ENCODE measurements at regions not wholly inside any gene's neighbourhood (a gene's known extent, or its start where the extent isn't known, plus 50 kb on each side); places are given as distances from the start of the nearest gene placed in this dataset.
A peak's percentile ranks its signal among the peaks of the same experiment; 100 is the strongest.

- no peaks in the 10 kb centered on the region for H3K9me3 Mint-ChIP-seq
- H3K27me3 ChIP-seq (ENCODE audit: insufficient read depth, low read length), result no peaks in the 10 kb centered on the region
- H3K27ac ChIP-seq (ENCODE audit: insufficient read length, low read depth, low read length), result no peak overlapping the region
- no peaks in the 10 kb centered on the region for H3K36me3 Mint-ChIP-seq (ENCODE audit: insufficient read depth in 1 of 3, low read depth in 3 of 3)
- H3K23me2 ChIP-seq (ENCODE audit: insufficient read length, low read depth, low read length, poor library complexity, severe bottlenecking), result no peaks in the 10 kb centered on the region
- H4K5ac ChIP-seq (ENCODE audit: insufficient read length, low read depth, low read length), result no peak overlapping the region
- no peak overlapping the region for H2BK5ac ChIP-seq (ENCODE audit: insufficient read length, low read length)
- no peak overlapping the region for H3K23ac ChIP-seq (ENCODE audit: insufficient read length, low read depth, low read length)
- H2BK12ac ChIP-seq (ENCODE audit: insufficient read length, low read depth, low read length), result no peak overlapping the region
- no peak overlapping the region for H2BK20ac ChIP-seq (ENCODE audit: low read depth, low read length, poor library complexity, severe bottlenecking)
- H3K9me3 ChIP-seq (ENCODE audit: control insufficient read depth, low read depth, low read length), result no peaks in the 10 kb centered on the region
- H2BK15ac ChIP-seq (ENCODE audit: low read depth, low read length), result no peak overlapping the region
- no peak overlapping the region for H3K56ac ChIP-seq (ENCODE audit: insufficient read length, low read depth, low read length)
- H3K27me3 Mint-ChIP-seq (ENCODE audit: low read depth), result no peaks in the 10 kb centered on the region
- no CpG with 5 or more reads among the region's 13 CpGs for WGBS (ENCODE audit: extremely low coverage, insufficient read length, low lambda C conversion rate)
- H2BK120ac ChIP-seq (ENCODE audit: low read depth, low read length, poor library complexity, severe bottlenecking), result no peak overlapping the region
- no peak overlapping the region for H3K9ac ChIP-seq (ENCODE audit: extremely low read depth, insufficient read length, low read length)
- no peaks in the 10 kb centered on the region for H4K20me1 ChIP-seq (ENCODE audit: control insufficient read depth, insufficient read depth, insufficient read length)
- no peak overlapping the region for H4K8ac ChIP-seq (replicated peaks; ENCODE audit: insufficient read length, low read depth, low read length)
- H3K79me2 ChIP-seq (ENCODE audit: insufficient read depth, low read length), result no peaks in the 10 kb centered on the region
- peaks cover 28 to 31% of the 10 kb centered on the region in 2 experiments for H3K4me1 Mint-ChIP-seq
- no peak overlapping the region for H3T11ph ChIP-seq (ENCODE audit: low read length)
- H3K79me1 ChIP-seq (ENCODE audit: insufficient read depth, low read depth, low read length, poor library complexity, severe bottlenecking), result no peaks in the 10 kb centered on the region
- no peak overlapping the region for H3K4ac ChIP-seq (ENCODE audit: low read depth, low read length)
- no peak overlapping the region for H3K18ac ChIP-seq (ENCODE audit: insufficient read length, low read depth, low read length)
- H3K14ac ChIP-seq (ENCODE audit: insufficient read depth, low read length), result no peak overlapping the region
- DNase-seq, result peak; percentile 86
- no peak overlapping the region for H2AFZ ChIP-seq (ENCODE audit: low read length)
- no peak overlapping the region for H2AK5ac ChIP-seq (ENCODE audit: insufficient read length, low read length)
- peak overlapping the region in 1 of 3 experiments; percentile 63; a peak in 1 of 7 replicates for H3K27ac Mint-ChIP-seq
- no peak overlapping the region for H4K91ac ChIP-seq (ENCODE audit: insufficient read length, low read depth, low read length)
- no peak overlapping the region for H3K4me2 ChIP-seq (ENCODE audit: insufficient read depth, insufficient read length, low read length)
- TF ChIP-seq CTCF (conservative IDR thresholded peaks at IDR 0.05), result peak; percentile 84
- H3K4me1 ChIP-seq (ENCODE audit: insufficient read depth, low read length), result peaks cover 5% of the 10 kb centered on the region
- no peak overlapping the region for H3K4me3 Mint-ChIP-seq
These were observed 67.9 kb upstream of the PRKCQ start for GRCh38 chr10:6647811-6648526.

Data from H9 (cell line).